B cell (primary cell): ENCODE measurements at regions not wholly inside any gene's neighbourhood (a gene's known extent, or its start where the extent isn't known, plus 50 kb on each side); places are given as distances from the start of the nearest gene placed in this dataset.

ENCODE experiments used
- CTCF ChIP-seq: fragments of 200-600 bp; IDR thresholded peaks from one replicate; pipeline ENCODE4 v1.8.0; 2022; ENCODE audit warnings: antibody characterized with exemption, mild to moderate bottlenecking
- EZH2 ChIP-seq: IDR thresholded peaks from 2 replicates; pipeline ENCODE4 v1.6.1; 2012; ENCODE audit warnings: borderline replicate concordance, low read depth, mild to moderate bottlenecking, moderate library complexity, low read length; ENCODE audit not compliant: insufficient read depth, poor library complexity, severe bottlenecking

GRCh38 chr7:50940621-50941020 is 157.9 kb upstream of the GRB10 start:
- TF ChIP-seq CTCF: no peak
- TF ChIP-seq EZH2: no peak
